ENCODE measurements at regions not wholly inside any gene's neighbourhood (a gene's known extent, or its start where the extent isn't known, plus 50 kb on each side); places are given as distances from the start of the nearest gene placed in this dataset.

- Mint-ChIP-seq H3K4me1 (peaks cover 7 to 19% (median 15%) of the 10 kb centered on the region in 7 donors), H3K27ac (no peak overlapping the region), H3K4me3 (peak overlapping the region in 1 of 10 donors; percentile 45), H3K27me3 (peaks cover 8 to 26% (median 20%) of the 10 kb centered on the region in 5 donors), H3K36me3 (no peaks in the 10 kb centered on the region), H3K9me3 (no peaks in the 10 kb centered on the region)
- H3K4me3 ChIP-seq (ENCODE audit: low read length) = no peak overlapping the region
- H3K4me1 ChIP-seq (ENCODE audit: control insufficient read depth in 2 of 2, insufficient read depth in 2 of 2, low read length in 2 of 2) = peaks cover 3 to 9% of the 10 kb centered on the region in 2 donors
- DNase-seq (no peak), ATAC-seq (no peak)
- intact Hi-C loops (cut with micrococcal nuclease) = no loop called here
- H3K9me3 ChIP-seq (ENCODE audit: control insufficient read depth in 2 of 3, low read length in 3 of 3) = no peaks in the 10 kb centered on the region
- no peaks in the 10 kb centered on the region for H3K36me3 ChIP-seq (ENCODE audit: control insufficient read depth in 2 of 3, insufficient read depth in 3 of 3, low read length in 3 of 3)
- no peak overlapping the region for H3K27ac ChIP-seq (ENCODE audit: low read depth, low read length)
- no peaks in the 10 kb centered on the region for H3K27me3 ChIP-seq (ENCODE audit: control insufficient read depth in 2 of 2, insufficient read depth in 2 of 2, low read length in 2 of 2)
- POLR2A ChIA-PET = interaction anchor here (0.6 to 1.5 kb wide), 2 partner anchors 121 to 250 kb away, joined by 3 to 5 read pairs; no protein-coding TSS in a partner anchor
- CTCF ChIA-PET = interaction anchor here (0.7 to 5.8 kb wide), 19 partner anchors 8 to 261 kb away, joined by 3 to 135 read pairs (median 5); no protein-coding TSS in a partner anchor
Measured at GRCh38 chr13:97109256-97109655, 112.9 kb upstream of the MBNL2 start.

GRCh38 chr13:97109841-97110492 is 112.2 kb upstream of the MBNL2 start:
- DNase-seq (peak; percentile 59 to 85 (median 76)), ATAC-seq (peak; percentile 97)
- Mint-ChIP-seq H3K9me3 (no peaks in the 10 kb centered on the region), H3K27me3 (peaks cover 8 to 23% (median 19%) of the 10 kb centered on the region in 5 donors), H3K4me3 (peak overlapping the region in 9 of 10 donors; percentile 19 to 71 (median 45)), H3K27ac (peak overlapping the region in 1 of 9 donors; percentile 68), H3K4me1 (peaks cover 7 to 19% (median 15%) of the 10 kb centered on the region in 7 donors), H3K36me3 (no peaks in the 10 kb centered on the region)
- ChIA-PET POLR2A (interaction anchor here (0.6 to 1.5 kb wide), 2 partner anchors 121 to 249 kb away, joined by 3 to 5 read pairs; no protein-coding TSS in a partner anchor), CTCF (interaction anchor here (0.6 to 5.8 kb wide), 30 partner anchors 9 to 313 kb away, joined by 3 to 135 read pairs (median 4); partner anchors contain the start of gene MBNL2)
- Histone ChIP-seq H3K9me3 (ENCODE audit: control insufficient read depth in 2 of 3, low read length in 3 of 3) (no peaks in the 10 kb centered on the region), H3K36me3 (ENCODE audit: control insufficient read depth in 2 of 3, insufficient read depth in 3 of 3, low read length in 3 of 3) (no peaks in the 10 kb centered on the region), H3K27ac (ENCODE audit: low read depth, low read length) (no peak overlapping the region), H3K4me3 (ENCODE audit: low read length) (no peak overlapping the region), H3K27me3 (ENCODE audit: control insufficient read depth in 2 of 2, insufficient read depth in 2 of 2, low read length in 2 of 2) (no peaks in the 10 kb centered on the region), H3K4me1 (ENCODE audit: control insufficient read depth in 2 of 2, insufficient read depth in 2 of 2, low read length in 2 of 2) (peaks cover 3 to 9% of the 10 kb centered on the region in 2 donors)
- intact Hi-C loops (cut with micrococcal nuclease) = loop anchor here (1.0 to 10.0 kb wide), 6 partner anchors 112 to 702 kb away; partner anchors contain the start of gene MBNL2 (in 2 of the 2)

GRCh38 chr13:97110936-97111335 is 111.2 kb upstream of the MBNL2 start:
- Mint-ChIP-seq H3K27me3 (peaks cover 8 to 31% (median 18%) of the 10 kb centered on the region in 5 donors), H3K27ac (no peak overlapping the region), H3K4me1 (peaks cover 7 to 19% (median 15%) of the 10 kb centered on the region in 7 donors), H3K9me3 (no peaks in the 10 kb centered on the region), H3K4me3 (no peak overlapping the region), H3K36me3 (no peaks in the 10 kb centered on the region)
- H3K4me1 ChIP-seq (ENCODE audit: control insufficient read depth in 2 of 2, insufficient read depth in 2 of 2, low read length in 2 of 2) = peaks cover 3 to 9% of the 10 kb centered on the region in 2 donors
- no peak for DNase-seq
- H3K4me3 ChIP-seq (ENCODE audit: low read length) = no peak overlapping the region
- no peaks in the 10 kb centered on the region for H3K27me3 ChIP-seq (ENCODE audit: control insufficient read depth in 2 of 2, insufficient read depth in 2 of 2, low read length in 2 of 2)
- H3K9me3 ChIP-seq (ENCODE audit: control insufficient read depth in 2 of 3, low read length in 3 of 3) = no peaks in the 10 kb centered on the region
- intact Hi-C loops (cut with micrococcal nuclease) = loop anchor here (1.0 to 10.0 kb wide), 6 partner anchors 111 to 701 kb away; partner anchors contain the start of gene MBNL2 (in 2 of the 2)
- H3K27ac ChIP-seq (ENCODE audit: low read depth, low read length) = no peak overlapping the region
- ATAC-seq = no peak
- H3K36me3 ChIP-seq (ENCODE audit: control insufficient read depth in 2 of 3, insufficient read depth in 3 of 3, low read length in 3 of 3) = no peaks in the 10 kb centered on the region
- CTCF ChIA-PET = interaction anchor here (0.5 to 5.8 kb wide), 13 partner anchors 10 to 399 kb away, joined by 3 to 135 read pairs (median 4); partner anchors contain the start of gene MBNL2
- POLR2A ChIA-PET = no interaction called here

- ATAC-seq (no peak), DNase-seq (no peak)
- no peaks in the 10 kb centered on the region for H3K9me3 Mint-ChIP-seq
- H3K36me3 Mint-ChIP-seq = no peaks in the 10 kb centered on the region
- H3K36me3 ChIP-seq (ENCODE audit: control insufficient read depth in 2 of 3, insufficient read depth in 3 of 3, low read length in 3 of 3) = no peaks in the 10 kb centered on the region
- no peaks in the 10 kb centered on the region for H3K27me3 ChIP-seq (ENCODE audit: control insufficient read depth in 2 of 2, insufficient read depth in 2 of 2, low read length in 2 of 2)
- H3K4me1 Mint-ChIP-seq = peaks cover 7 to 19% (median 15%) of the 10 kb centered on the region in 7 donors
- no peak overlapping the region for H3K27ac ChIP-seq (ENCODE audit: low read depth, low read length)
- POLR2A ChIA-PET = no interaction called here
- intact Hi-C loops (cut with micrococcal nuclease) = loop anchor here (5.0 to 10.0 kb wide), 3 partner anchors 113 to 701 kb away; partner anchors contain the start of gene MBNL2 (in 1 of the 2)
- no peak overlapping the region for H3K4me3 ChIP-seq (ENCODE audit: low read length)
- H3K27ac Mint-ChIP-seq = no peak overlapping the region
- no peaks in the 10 kb centered on the region for H3K9me3 ChIP-seq (ENCODE audit: control insufficient read depth in 2 of 3, low read length in 3 of 3)
- CTCF ChIA-PET = interaction anchor here (0.7 to 5.8 kb wide), 6 partner anchors 110 to 247 kb away, joined by 3 to 135 read pairs (median 4); partner anchors contain the start of gene MBNL2
- H3K27me3 Mint-ChIP-seq = peaks cover 8 to 35% (median 19%) of the 10 kb centered on the region in 5 donors
- H3K4me1 ChIP-seq (ENCODE audit: control insufficient read depth in 2 of 2, insufficient read depth in 2 of 2, low read length in 2 of 2) = peaks cover 3 to 9% of the 10 kb centered on the region in 2 donors
- peak overlapping the region in 1 of 10 donors; percentile 8 for H3K4me3 Mint-ChIP-seq
Measured at GRCh38 chr13:97111756-97112155, 110.4 kb upstream of the MBNL2 start.

- Mint-ChIP-seq H3K4me3 (no peak overlapping the region), H3K4me1 (peaks cover 7 to 19% (median 15%) of the 10 kb centered on the region in 7 donors), H3K9me3 (no peaks in the 10 kb centered on the region), H3K27ac (peak overlapping the region in 1 of 9 donors; percentile 78), H3K36me3 (no peaks in the 10 kb centered on the region), H3K27me3 (peaks cover 8 to 35% (median 19%) of the 10 kb centered on the region in 5 donors)
- peaks cover 3 to 9% of the 10 kb centered on the region in 2 donors for H3K4me1 ChIP-seq (ENCODE audit: control insufficient read depth in 2 of 2, insufficient read depth in 2 of 2, low read length in 2 of 2)
- ATAC-seq (no peak), DNase-seq (no peak)
- no peaks in the 10 kb centered on the region for H3K27me3 ChIP-seq (ENCODE audit: control insufficient read depth in 2 of 2, insufficient read depth in 2 of 2, low read length in 2 of 2)
- no peak overlapping the region for H3K4me3 ChIP-seq (ENCODE audit: low read length)
- H3K9me3 ChIP-seq (ENCODE audit: control insufficient read depth in 2 of 3, low read length in 3 of 3) = no peaks in the 10 kb centered on the region
- intact Hi-C loops (cut with micrococcal nuclease) = loop anchor here (5.0 to 10.0 kb wide), 3 partner anchors 112 to 700 kb away; partner anchors contain the start of gene MBNL2 (in 1 of the 2)
- no peak overlapping the region for H3K27ac ChIP-seq (ENCODE audit: low read depth, low read length)
- POLR2A ChIA-PET = interaction anchor here (0.5 kb wide), 1 partner anchor 147 kb away, joined by 3 read pairs; no protein-coding TSS in a partner anchor
- H3K36me3 ChIP-seq (ENCODE audit: control insufficient read depth in 2 of 3, insufficient read depth in 3 of 3, low read length in 3 of 3) = no peaks in the 10 kb centered on the region
- CTCF ChIA-PET = interaction anchor here (1.9 to 5.8 kb wide), 2 partner anchors 112 to 246 kb away, joined by 5 to 135 read pairs; no protein-coding TSS in a partner anchor
Measured at GRCh38 chr13:97112446-97113152, 109.5 kb upstream of the MBNL2 start.

All from naive thymus-derived CD4-positive, alpha-beta T cell (primary cell).